Esophagus muscularis mucosa (tissue), 4 donors: ENCODE measurements at regions not wholly inside any gene's neighbourhood (a gene's known extent, or its start where the extent isn't known, plus 50 kb on each side); places are given as distances from the start of the nearest gene placed in this dataset.
"Not testable (repeated sequence)": the region's sequence is repeated elsewhere in the genome, so short reads cannot be mapped to it uniquely, and the experiment has no call there.

ENCODE experiments used
- DNase-seq: peaks from one replicate; pipeline ENCODE4 v3.0.0-alpha.2; 2017; ENCODE audit errors: extremely low spot score
- H3K27ac ChIP-seq, 4 donors: fragments of 200-600 bp; sonication (generic); replicated peaks in 1 of 4; 1 replicate in 3 of 4; 2 replicates in 1 of 4; pipeline ENCODE4 v1.5.1; 2016 to 2019; ENCODE audit warnings: mild to moderate bottlenecking in 1 of 4
- H3K27me3 ChIP-seq, 4 donors: fragments of 200-600 bp; sonication (generic); one replicate each; pipeline versions ENCODE4 v1.5.1 to v1.6.0; 2016 to 2019
- H3K36me3 ChIP-seq, 4 donors: fragments of 200-600 bp; sonication (generic); one replicate each; pipeline ENCODE4 v1.5.1; 2016 to 2019
- H3K4me1 ChIP-seq, 4 donors: fragments of 200-600 bp; sonication (generic); one replicate each; pipeline ENCODE4 v1.5.1; 2016 to 2019
- H3K4me3 ChIP-seq, 4 donors: fragments of 200-600 bp; sonication (generic); 1 replicate in 2 of 4; 2 replicates in 2 of 4; pipeline ENCODE4 v1.5.1; 2016 to 2019; ENCODE audit warnings: mild to moderate bottlenecking in 4 of 4, moderate library complexity in 1 of 4
- H3K9me3 ChIP-seq, 4 donors: fragments of 200-600 bp; sonication (generic); 1 replicate in 3 of 4; 2 replicates in 1 of 4; pipeline ENCODE4 v1.5.1; 2016 to 2019
- EP300 ChIP-seq: sonication (generic); formaldehyde crosslinking; IDR thresholded peaks from one replicate; pipeline ENCODE4 v1.6.1; 2017; ENCODE audit warnings: antibody characterized with exemption
- POLR2A ChIP-seq: fragments of 450-650 bp; IDR thresholded peaks from one replicate; pipeline ENCODE4 v1.6.1; 2017; ENCODE audit warnings: antibody characterized with exemption, moderate library complexity, mild to moderate bottlenecking, low read depth
- POLR2AphosphoS5 ChIP-seq, 2 donors: sonication (generic); formaldehyde crosslinking; IDR thresholded peaks; one replicate each; pipeline ENCODE4 v1.6.1; 2017; ENCODE audit warnings: antibody characterized with exemption in 2 of 2
- WGBS: methylation state at CpG from one replicate; pipeline ENCODE4 v1.1.5; 2018; 5-methylcytosine and 5-hydroxymethylcytosine counted together
- intact Hi-C: fragments of 100-400 bp; cut with DNase I; formaldehyde crosslinking; loops from one replicate; pipeline ENCODE4 v1.15.1; 2023
- TF ChIP-seq, protein P1 (sequence below), 3 experiments: fragments of 200-600 bp in 2 of 3; fragments of 450-650 bp in 1 of 3; sonication (generic) in 2 of 3; IDR thresholded peaks; one replicate each; pipeline ENCODE4 v1.5.1; 2017 to 2019; ENCODE audit warnings: antibody characterized with exemption in 3 of 3, mild to moderate bottlenecking in 2 of 3, moderate library complexity in 1 of 3

GRCh38 chr10:30726783-30727414 lies 97.3 kb upstream of the LYZL2 start:
- intact Hi-C loops, result loop anchor here (5.0 kb wide), 1 partner anchor 1080 kb away; no protein-coding TSS in a partner anchor
- not testable (repeated sequence) for H3K9me3 ChIP-seq, H3K36me3 ChIP-seq, H3K27ac ChIP-seq, H3K27me3 ChIP-seq, H3K4me3 ChIP-seq, H3K4me1 ChIP-seq, DNase-seq
- WGBS, result 4% methylated on average over 13 of the region's 19 CpGs
- TF ChIP-seq, protein P1, sequence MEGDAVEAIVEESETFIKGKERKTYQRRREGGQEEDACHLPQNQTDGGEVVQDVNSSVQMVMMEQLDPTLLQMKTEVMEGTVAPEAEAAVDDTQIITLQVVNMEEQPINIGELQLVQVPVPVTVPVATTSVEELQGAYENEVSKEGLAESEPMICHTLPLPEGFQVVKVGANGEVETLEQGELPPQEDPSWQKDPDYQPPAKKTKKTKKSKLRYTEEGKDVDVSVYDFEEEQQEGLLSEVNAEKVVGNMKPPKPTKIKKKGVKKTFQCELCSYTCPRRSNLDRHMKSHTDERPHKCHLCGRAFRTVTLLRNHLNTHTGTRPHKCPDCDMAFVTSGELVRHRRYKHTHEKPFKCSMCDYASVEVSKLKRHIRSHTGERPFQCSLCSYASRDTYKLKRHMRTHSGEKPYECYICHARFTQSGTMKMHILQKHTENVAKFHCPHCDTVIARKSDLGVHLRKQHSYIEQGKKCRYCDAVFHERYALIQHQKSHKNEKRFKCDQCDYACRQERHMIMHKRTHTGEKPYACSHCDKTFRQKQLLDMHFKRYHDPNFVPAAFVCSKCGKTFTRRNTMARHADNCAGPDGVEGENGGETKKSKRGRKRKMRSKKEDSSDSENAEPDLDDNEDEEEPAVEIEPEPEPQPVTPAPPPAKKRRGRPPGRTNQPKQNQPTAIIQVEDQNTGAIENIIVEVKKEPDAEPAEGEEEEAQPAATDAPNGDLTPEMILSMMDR (IDR thresholded peaks at IDR 0.05), result peak; percentile 40 to 66 (median 56)

- intact Hi-C loops, result loop anchor here (5.0 kb wide), 1 partner anchor 1082 kb away; no protein-coding TSS in a partner anchor
- DNase-seq, result no peak
- H3K4me1 ChIP-seq, result peaks cover 0 to 4% (median 0%) of the 10 kb centered on the region in 4 donors
These were observed 96.1 kb upstream of the LYZL2 start for GRCh38 chr10:30725661-30726060.

GRCh38 chr10:30724296-30724695 lies 94.7 kb upstream of the LYZL2 start:
- intact Hi-C loops, result no loop called here
- 74% methylated on average over 9 of the region's 9 CpGs for WGBS

More at GRCh38 chr10:30725661-30726060, 96.1 kb upstream of the LYZL2 start:
- H3K27ac ChIP-seq, result no peak overlapping the region
- H3K9me3 ChIP-seq, result no peaks in the 10 kb centered on the region
- WGBS, result 97% methylated on average over 10 of the region's 10 CpGs
- H3K27me3 ChIP-seq, result no peaks in the 10 kb centered on the region
- H3K36me3 ChIP-seq, result no peaks in the 10 kb centered on the region
- H3K4me3 ChIP-seq, result no peak overlapping the region
- TF ChIP-seq POLR2AphosphoS5 (IDR thresholded peaks at IDR 0.05), result no peak
- no peak for TF ChIP-seq EP300
- TF ChIP-seq, protein P1 (IDR thresholded peaks at IDR 0.05), result no peak
- TF ChIP-seq POLR2A, result no peak

DNA sequence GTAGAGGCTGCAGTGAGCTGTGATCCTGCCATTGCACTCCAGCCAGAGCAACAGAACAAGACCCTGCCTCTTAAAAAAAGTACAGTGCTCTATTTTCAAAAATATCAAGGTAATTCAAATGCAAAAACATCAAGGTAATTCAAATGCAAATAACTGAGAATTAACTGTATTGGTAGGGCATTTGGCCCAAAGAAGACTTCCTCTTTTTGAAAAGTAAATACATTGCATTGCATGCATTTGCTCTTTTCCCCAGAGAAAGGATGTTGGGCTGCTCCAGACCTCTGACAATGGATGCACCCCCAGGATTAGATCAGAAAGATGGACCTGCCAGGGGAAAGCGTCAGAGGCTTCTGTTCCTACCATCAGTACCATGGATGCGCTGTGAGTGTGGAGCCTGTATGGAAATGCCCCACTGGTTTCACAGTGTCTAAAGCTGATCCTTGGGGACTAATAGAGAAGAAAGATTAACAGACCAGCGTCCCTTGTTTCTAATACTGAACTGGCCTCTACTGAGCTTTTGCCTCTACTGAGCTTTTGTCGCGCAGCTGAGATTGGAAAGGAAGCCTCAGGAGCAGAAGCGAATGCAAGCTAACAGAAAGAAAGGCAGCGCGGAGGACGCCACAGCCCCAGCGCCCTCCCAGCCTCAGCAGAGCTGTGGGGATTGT lies 93.5 kb upstream of the LYZL2 start:
- WGBS, result 96% methylated on average over 10 of the region's 10 CpGs
- DNase-seq, result no peak

More at GRCh38 chr10:30724296-30724695, 94.7 kb upstream of the LYZL2 start:
- Histone ChIP-seq H3K4me3 (no peak overlapping the region), H3K27me3 (no peaks in the 10 kb centered on the region), H3K36me3 (no peaks in the 10 kb centered on the region), H3K27ac (no peak overlapping the region), H3K9me3 (no peaks in the 10 kb centered on the region), H3K4me1 (peaks cover 0 to 4% (median 0%) of the 10 kb centered on the region in 4 donors)
- DNase-seq, result no peak
- no peak for TF ChIP-seq POLR2A
- TF ChIP-seq EP300, result no peak
- no peak for TF ChIP-seq POLR2AphosphoS5 (IDR thresholded peaks at IDR 0.05)
- TF ChIP-seq, protein P1 (IDR thresholded peaks at IDR 0.05), result no peak

More for the DNA sequence above, 93.5 kb upstream of the LYZL2 start:
- no peaks in the 10 kb centered on the region for H3K36me3 ChIP-seq
- H3K4me3 ChIP-seq, result no peak overlapping the region
- TF ChIP-seq POLR2A, result no peak
- no peak for TF ChIP-seq EP300
- TF ChIP-seq, protein P1 (IDR thresholded peaks at IDR 0.05), result no peak
- TF ChIP-seq POLR2AphosphoS5 (IDR thresholded peaks at IDR 0.05), result no peak
- H3K9me3 ChIP-seq, result no peaks in the 10 kb centered on the region
- no peak overlapping the region for H3K27ac ChIP-seq
- intact Hi-C loops, result no loop called here
- peaks cover 0 to 4% (median 0%) of the 10 kb centered on the region in 4 donors for H3K4me1 ChIP-seq
- no peaks in the 10 kb centered on the region for H3K27me3 ChIP-seq
